NCI-H2107 treated with DMSO at 0.1 percent for 48 hours (cell line): ENCODE measurements at regions not wholly inside any gene's neighbourhood (a gene's known extent, or its start where the extent isn't known, plus 50 kb on each side); places are given as distances from the start of the nearest gene placed in this dataset.
"Not testable (repeated sequence)": the region's sequence is repeated elsewhere in the genome, so short reads cannot be mapped to it uniquely, and the experiment has no call there.

Source experiments
- DNase-seq: peaks from one replicate; lab custom pipeline; 2025; ENCODE audit not compliant: unreplicated experiment; lab: John Stamatoyannopoulos, UW

DNA sequence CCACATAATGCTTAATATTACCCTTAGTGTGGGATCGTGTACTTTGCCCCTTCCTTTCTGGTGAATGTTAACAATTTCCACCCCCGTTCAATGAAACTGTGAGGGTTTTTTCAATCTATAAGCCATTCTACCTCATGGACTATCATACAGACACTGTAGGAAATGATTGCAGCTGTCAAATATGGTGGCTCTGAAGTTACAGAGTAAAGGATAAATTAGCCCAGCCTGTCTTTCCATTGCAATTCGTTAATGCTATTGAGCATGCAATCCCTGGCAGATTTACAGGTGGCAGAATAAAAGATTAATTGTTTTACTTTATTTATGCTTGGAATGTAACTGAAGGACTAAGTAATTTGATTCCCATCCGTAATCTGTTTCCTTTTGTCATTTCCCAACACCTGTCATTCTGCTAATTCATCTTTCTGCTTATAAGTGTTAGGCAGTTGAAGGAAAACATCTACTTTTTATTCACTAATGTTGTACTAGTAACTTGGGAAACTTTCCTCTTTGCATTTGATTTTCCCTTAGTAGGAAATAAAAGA, 1211.6 kb upstream of the LRRN3 start:
- peak; percentile 96 for DNase-seq

DNA sequence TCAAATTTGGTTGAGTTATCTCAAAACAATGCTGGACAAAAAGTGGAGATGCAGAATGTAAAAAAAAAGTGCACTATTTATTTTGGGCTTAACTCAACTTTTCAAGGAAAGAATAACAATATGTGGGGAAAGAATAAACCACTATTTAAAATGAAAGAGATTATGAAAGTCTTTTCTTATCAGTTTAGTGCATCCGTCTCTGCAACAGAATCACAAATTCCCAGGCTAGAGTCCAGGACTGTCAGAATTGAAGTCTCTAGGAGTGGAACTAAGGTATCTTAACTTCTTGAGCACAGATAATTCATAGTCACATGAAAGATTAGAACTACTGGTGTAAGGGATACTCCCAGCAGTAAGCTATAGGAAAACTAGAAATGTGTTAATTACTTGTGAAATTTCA, 1200.3 kb upstream of the LRRN3 start:
- DNase-seq: no peak

- no peak for DNase-seq
Observed at GRCh38 chr7:109893231-109893630, 1197.7 kb upstream of the LRRN3 start.

GRCh38 chr7:109895536-109895935, 1195.4 kb upstream of the LRRN3 start:
- DNase-seq: no peak

DNA sequence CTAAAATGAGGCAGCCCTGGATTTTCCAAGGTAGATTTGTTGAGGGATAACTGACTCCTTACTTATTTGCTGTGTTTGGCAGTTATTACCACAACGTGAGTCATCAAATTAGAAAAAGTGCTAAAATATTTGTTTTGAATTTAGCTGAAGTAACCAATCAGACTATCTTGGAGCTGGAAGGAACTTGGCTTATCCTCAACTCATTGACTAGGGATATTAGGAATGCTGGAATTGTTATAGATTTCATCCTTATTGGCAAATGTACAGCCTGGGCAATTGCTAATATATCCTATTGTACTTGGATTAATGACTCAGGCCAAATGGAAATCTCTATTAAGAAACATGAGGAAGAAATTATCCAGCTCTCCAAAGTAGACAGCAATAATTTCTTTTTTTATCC, 1189.0 kb upstream of the LRRN3 start:
- no peak for DNase-seq

- DNase-seq: not testable (repeated sequence)
Observed at GRCh38 chr7:109905368-109906065, 1185.4 kb upstream of the LRRN3 start.

DNA sequence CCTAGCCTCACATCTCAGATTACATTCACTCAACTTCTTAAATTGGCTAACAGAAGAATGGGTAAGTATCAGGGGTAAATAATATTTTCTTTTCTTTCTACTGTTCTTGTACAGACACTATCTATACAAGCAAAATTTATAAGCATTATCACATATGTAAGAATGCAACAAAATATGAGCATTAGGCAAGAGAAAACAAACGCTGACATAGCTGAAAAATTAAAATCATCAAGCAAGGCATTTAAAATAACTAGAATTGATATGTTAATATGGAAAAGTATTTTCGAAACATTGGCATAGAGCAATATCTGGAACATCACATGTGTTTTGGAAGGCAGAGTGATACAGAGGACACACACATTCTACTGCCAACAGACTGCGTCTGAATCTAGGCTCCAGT, 1175.3 kb upstream of the LRRN3 start:
- DNase-seq: no peak

DNA sequence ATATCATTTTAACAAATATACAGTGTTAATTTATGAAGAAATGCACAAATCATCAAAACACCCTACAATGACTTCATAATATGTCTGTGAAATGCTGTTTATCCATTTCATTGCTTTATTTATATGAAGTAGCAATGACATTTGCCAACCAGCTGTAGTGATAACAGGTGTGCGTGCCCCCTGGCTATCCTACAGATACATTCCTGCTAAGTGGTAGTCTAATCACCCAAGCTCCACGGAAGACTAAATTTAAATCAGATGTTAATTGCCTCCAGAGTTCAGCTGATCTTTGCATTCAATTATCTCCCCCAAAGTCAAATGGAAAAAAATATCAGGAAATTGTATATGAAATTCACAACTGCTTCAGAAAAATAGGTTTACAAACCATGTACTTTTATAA, 1164.2 kb upstream of the LRRN3 start:
- DNase-seq: no peak

DNA sequence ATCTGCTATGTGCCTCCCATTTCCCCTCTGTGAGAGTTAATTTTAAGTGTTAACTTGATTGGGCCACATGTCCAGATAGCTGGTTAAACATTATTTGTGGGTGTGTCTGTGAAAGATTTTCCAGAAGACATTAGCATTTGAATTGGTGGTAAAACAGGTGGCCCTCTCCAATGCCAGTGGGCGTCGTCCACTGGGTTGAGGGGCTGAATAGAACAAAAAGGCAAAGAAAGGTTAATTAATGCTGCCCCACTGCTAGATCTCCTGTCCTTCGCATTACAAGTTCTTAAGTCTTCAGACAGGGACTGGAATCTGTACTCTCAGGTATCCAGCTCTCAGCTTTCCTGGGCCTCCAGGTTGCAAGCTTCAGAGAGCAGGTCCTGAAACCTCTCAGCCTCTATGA, 1160.9 kb upstream of the LRRN3 start:
- DNase-seq: no peak

DNA sequence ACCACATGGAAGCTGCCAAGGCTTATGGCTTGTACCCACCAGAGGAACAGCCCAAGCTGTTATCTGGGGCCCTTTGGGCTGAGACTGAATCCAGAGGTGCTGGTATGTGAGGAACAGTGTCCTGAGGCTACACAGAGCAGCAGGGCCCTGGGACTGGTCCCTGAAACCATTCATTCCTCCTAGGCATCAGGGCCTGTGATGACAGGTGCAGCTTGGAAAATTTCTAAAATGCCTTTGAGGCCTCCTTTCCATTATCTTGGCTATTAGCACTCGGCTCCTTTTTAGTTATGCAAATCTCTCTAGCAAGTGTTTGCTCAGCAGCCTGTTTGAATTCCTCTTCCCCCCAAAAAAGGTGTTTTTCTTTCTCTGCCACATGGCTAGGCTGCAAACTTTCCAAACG, 1151.7 kb upstream of the LRRN3 start:
- DNase-seq: no peak

GRCh38 chr7:109945820-109946518, 1145.0 kb upstream of the LRRN3 start:
- DNase-seq: no peak

GRCh38 chr7:109950256-109950655, 1140.7 kb upstream of the LRRN3 start:
- DNase-seq: peak; percentile 20

DNA sequence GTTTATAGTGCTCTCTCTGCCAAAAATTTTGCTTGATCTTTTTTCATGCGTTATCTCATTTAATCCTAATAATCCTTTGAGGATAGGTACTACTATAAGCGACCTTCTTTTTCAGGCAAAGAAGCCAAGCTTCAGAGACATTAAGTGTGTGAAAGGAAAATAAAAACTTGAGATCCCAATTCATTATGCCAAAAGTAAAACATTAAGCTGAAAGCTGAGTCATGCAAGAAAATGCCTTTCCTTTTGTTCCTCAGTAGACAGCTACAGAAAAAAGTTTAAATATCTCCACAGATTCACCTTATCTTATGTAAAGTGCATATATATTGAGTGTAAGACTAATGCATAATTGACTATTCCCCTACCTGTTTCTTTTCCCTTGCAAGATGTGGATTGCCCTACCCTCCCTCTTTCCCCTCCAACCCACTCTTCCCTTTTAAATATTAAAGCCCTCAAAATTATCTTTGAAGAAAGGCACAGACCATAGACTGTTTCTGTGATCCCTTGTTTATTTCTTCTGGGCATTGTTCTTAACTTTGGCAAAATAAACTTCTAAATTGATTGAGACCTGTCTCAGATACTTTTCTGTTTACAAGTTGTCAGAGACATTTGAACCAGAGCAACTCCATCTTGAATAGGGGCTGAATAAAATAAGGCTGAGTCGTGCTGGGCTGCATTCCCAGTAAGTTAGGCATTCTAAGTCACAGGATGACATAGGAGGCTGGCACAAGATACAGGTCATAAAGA, 1139.9 kb upstream of the LRRN3 start:
- DNase-seq: no peak

- no peak for DNase-seq
Observed at GRCh38 chr7:109951565-109951928, 1139.4 kb upstream of the LRRN3 start.

GRCh38 chr7:109955986-109956385, 1134.9 kb upstream of the LRRN3 start:
- DNase-seq: no peak

GRCh38 chr7:109956916-109957315, 1134.0 kb upstream of the LRRN3 start:
- DNase-seq: peak; percentile 2

GRCh38 chr7:109963741-109964140, 1127.2 kb upstream of the LRRN3 start:
- DNase-seq: no peak

- no peak for DNase-seq
Observed at GRCh38 chr7:109964780-109965179, 1126.1 kb upstream of the LRRN3 start.

- DNase-seq: no peak
Observed at GRCh38 chr7:109967406-109967805, 1123.5 kb upstream of the LRRN3 start.

DNA sequence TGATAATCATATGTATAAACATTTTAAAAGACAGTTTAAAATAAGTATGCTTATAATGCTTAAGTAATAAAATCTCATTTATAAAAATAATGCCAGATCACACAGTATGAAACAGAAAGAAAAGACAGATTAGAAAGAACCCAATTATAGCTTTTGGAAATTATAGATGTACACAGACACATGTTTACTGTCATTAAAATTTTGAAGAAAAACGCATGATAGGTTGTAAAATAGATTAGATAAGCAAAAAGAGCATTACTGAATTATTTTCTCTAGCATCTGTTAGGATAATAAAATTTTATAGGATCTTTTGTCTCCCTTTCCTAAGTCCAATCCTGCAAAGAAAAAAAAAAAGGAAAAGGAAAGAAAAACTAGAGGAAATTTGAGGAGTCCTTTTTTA, 1107.3 kb upstream of the LRRN3 start:
- DNase-seq: no peak

GRCh38 chr7:109984729-109985128, 1106.2 kb upstream of the LRRN3 start:
- no peak for DNase-seq

- DNase-seq: no peak
Observed at GRCh38 chr7:109986701-109987100, 1104.2 kb upstream of the LRRN3 start.
